Esophagus squamous epithelium (tissue), 4 donors: ENCODE measurements at regions not wholly inside any gene's neighbourhood (a gene's known extent, or its start where the extent isn't known, plus 50 kb on each side); places are given as distances from the start of the nearest gene placed in this dataset.

Source experiments
- CTCF ChIP-seq, 6 experiments: fragments of 450-650 bp in 4 of 6; fragments of 200-600 bp in 2 of 6; sonication (generic) in 2 of 6; IDR thresholded peaks; one replicate each; pipeline ENCODE4 v1.5.1; 2016 to 2019; ENCODE audit warnings: antibody characterized with exemption in 6 of 6, mild to moderate bottlenecking in 4 of 6, moderate library complexity in 4 of 6
- POLR2A ChIP-seq, 4 donors: fragments of 450-650 bp; IDR thresholded peaks; one replicate each; pipeline ENCODE4 v1.6.1; 2017; ENCODE audit warnings: antibody characterized with exemption in 4 of 4, mild to moderate bottlenecking in 4 of 4, moderate library complexity in 3 of 4

GRCh38 chr13:69649063-69649392 is 458.6 kb upstream of the ATXN8OS start:
- no peak for TF ChIP-seq CTCF (IDR thresholded peaks at IDR 0.05)
- TF ChIP-seq POLR2A (IDR thresholded peaks at IDR 0.05), result no peak
